GM21515 (cell line): ENCODE measurements at regions not wholly inside any gene's neighbourhood (a gene's known extent, or its start where the extent isn't known, plus 50 kb on each side); places are given as distances from the start of the nearest gene placed in this dataset.
"Not testable (repeated sequence)": the region's sequence is repeated elsewhere in the genome, so short reads cannot be mapped to it uniquely, and the experiment has no call there.

ENCODE experiments used
- ATAC-seq: cut with Tn5 transposase; IDR thresholded peaks from one replicate; pipeline ENCODE4 v1.9.1; 2021; ENCODE audit not compliant: unreplicated experiment

DNA sequence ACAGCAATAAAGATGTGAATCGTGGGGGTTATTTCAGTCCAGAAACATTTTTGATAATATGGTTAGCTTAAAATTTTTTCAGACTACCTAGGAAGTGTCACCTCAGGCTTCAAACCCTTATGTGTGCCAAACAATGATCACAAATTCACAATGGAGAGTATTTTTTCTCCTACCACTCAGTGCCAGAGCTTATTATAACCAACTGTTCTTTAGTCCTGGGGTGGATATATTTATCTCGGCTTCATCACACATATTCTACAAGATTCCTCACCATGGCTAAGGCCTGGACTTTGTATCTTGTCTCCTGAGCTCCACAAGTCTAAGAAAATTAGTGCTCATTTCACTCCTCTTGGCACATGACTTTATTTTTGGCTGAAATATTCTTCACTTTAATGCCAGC is 629.1 kb downstream of the RWDD3 start:
- no peak for ATAC-seq

GRCh38 chr1:95865769-95866168 is 631.8 kb downstream of the RWDD3 start:
- ATAC-seq, result no peak

DNA sequence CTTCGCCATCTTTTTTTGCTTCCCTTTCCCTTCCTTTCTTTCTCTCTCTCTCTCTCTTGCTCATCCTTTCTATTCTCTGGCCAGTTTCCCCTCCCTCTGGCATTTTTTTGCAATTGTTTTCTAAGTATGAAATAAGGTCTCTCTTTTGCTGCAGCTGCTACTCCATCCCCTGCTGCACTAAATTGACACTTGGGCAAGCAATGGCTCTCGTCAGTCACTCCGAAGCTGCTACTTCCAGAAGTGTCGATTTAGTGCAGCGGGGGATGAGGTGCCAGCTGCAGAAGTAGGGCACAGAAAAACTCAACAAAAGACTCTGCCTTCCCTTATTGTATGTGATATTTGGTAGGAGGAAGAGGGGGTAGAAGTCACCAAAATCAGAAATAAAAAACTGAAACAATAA is 642.3 kb downstream of the RWDD3 start:
- ATAC-seq, result no peak

GRCh38 chr1:95879498-95880050 is 645.6 kb downstream of the RWDD3 start:
- no peak for ATAC-seq

DNA sequence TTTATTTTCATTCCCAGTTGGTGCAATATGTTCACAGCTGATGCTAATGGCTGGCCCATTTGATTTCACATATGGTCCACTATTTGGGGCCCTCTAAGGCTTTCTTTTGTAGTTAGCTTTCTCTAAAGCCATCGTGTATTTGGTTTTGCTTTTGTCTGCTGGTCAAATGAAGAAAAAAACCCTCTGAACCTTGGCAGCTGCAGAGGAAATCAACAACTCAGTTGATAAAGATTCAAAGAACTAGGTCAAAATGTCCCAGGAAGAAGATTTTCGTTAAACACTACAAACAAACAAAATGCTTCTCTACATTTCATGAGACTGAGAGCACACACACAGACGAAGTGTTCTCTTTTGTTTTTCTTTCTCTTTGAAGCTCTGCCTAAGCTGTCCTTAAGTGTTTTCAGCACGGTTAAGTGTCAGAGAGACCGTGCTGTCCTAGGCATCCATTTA is 655.0 kb downstream of the RWDD3 start:
- no peak for ATAC-seq

- no peak for ATAC-seq
These were observed 655.4 kb downstream of the RWDD3 start for GRCh38 chr1:95889400-95889799.

- ATAC-seq, result no peak
These were observed 659.9 kb downstream of the RWDD3 start for GRCh38 chr1:95893921-95894320.

DNA sequence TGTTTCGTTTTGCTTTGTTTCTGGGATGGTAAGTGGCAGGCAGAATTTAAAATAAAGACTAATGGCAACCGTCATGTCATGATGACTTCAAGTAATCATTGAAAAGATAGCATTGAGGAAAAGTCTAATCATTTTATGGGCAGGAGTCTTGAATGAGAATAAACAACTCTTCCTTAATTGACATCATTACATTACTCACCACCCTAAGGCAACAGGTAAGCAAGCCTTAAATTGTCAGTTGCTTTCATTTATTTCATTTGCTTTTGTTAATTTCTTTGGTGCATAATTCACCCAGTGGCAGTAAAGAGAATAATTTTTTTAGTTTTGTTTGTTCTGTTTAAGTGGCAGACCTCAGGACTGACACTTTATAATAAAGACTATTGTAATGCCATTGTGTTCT is 669.0 kb downstream of the RWDD3 start:
- no peak for ATAC-seq

DNA sequence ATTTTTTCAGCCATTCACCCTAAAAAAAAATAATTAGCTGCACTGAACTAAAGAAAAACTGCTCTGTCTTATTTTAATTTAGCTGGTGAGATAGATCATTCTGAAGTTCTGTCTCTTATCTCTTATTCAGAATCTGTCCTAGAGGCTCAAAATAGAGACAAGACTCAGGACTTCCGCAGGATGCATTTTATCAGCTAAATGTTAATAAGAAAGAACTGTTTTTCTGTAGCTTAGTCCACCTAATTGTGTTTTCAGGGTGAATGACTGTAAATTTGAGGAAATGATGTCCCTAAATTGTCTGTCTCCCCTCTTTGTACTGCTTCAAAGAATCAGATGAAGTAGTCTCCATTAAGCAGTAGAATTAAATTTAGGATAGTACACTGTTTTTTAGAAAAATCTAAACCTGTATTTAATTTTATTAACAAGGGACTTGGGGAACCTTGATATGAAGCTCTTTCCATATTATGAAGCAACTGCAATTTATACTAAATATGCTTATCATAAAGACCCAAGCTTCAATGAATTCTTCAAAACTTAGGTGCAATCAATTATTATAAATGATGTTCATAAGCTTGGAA is 671.9 kb downstream of the RWDD3 start:
- ATAC-seq, result no peak

DNA sequence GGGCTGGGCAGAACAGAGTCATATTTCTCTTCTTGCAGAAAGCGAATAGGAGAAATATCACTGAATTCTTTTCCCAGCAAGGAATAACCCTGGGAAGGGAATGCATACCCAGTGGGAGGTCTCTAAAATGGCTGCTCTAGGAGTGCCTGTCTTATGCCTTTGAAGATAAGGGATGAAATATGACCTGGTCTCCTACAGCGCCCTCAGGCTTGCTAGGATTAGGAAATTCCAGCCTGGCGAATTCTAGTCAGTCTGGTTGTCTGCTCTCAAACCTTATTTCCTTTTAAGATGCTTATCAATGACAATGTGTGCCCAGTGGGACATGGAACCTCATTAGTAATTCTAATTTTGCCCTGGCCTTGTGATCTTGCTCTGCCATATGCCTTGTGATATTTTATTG is 677.7 kb downstream of the RWDD3 start:
- not testable (repeated sequence) for ATAC-seq

DNA sequence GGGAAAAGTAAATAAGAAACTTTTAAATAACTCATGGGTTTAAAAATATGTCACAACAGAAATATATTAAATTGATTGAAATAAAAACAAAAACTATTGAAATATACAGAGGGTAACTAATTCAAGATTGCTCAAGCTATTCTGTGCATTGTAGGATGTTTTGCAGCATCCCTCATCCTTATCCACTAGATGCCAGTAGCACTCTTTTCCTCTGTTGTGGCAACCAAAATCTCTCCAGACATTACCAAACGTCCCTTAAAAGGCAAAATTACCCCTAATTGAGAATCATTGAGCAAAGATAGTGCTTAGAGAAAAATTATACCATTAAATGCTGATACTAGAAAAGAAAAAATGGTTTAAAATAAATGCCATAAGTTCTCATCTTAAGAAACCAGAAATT is 682.6 kb downstream of the RWDD3 start:
- ATAC-seq, result no peak

DNA sequence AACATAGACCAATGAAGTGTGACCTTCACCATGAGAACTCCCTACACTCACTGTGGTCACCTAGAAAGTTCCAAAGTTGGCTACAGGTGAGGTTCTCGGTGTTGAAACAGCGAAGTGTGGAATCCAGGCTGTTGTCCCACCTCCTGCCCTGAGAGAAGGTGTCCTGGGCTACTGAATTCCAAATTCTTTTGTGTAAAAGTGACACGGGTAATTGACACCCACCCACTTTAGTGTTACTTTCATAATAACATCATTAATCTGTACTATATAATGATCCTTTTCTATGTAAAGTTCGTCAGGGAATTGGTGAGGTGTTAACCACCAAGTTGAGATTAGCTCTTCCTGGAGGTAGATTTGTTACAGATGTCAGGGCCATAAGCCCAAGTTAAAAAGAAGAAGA is 690.7 kb downstream of the RWDD3 start:
- ATAC-seq, result no peak

- ATAC-seq, result no peak
These were observed 692.3 kb downstream of the RWDD3 start for GRCh38 chr1:95926331-95926730.

DNA sequence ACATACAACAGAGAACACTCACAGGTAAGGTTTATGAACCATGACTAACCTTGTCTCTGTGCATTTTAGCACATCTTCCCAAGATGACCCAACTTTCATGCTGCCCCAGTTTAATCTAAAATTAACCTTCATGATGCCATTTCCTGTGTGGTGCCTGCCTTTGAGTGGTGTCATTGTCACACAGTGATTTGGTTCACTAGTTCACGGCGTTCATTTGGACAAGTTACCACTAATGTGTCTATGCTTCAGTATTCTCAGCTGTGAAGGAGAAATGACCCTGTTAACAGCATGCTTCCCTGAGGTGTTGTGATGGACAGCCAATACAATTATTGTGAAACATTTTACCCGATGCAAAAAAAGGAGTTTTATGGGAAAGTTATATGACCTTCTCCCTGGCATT is 693.1 kb downstream of the RWDD3 start:
- no peak for ATAC-seq

DNA sequence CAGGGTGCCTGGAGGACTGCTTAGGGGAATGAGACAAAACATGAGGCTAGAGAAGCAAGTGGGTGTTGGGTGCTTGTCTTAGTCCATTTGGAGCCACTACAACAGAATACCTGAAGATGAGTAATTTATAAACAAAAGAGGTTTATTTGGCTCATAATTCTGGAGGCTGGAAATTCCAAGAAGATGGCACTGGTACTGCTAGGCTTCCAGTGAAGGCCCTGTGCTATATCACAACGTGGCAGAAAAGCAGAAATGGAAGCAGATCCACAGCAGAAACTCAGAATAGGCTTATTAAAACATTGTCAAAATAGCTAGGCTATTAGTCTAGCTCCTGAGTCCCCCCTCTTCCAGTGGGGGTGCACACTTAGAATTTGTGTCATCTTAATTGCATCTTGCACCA is 701.7 kb downstream of the RWDD3 start:
- no peak for ATAC-seq

DNA sequence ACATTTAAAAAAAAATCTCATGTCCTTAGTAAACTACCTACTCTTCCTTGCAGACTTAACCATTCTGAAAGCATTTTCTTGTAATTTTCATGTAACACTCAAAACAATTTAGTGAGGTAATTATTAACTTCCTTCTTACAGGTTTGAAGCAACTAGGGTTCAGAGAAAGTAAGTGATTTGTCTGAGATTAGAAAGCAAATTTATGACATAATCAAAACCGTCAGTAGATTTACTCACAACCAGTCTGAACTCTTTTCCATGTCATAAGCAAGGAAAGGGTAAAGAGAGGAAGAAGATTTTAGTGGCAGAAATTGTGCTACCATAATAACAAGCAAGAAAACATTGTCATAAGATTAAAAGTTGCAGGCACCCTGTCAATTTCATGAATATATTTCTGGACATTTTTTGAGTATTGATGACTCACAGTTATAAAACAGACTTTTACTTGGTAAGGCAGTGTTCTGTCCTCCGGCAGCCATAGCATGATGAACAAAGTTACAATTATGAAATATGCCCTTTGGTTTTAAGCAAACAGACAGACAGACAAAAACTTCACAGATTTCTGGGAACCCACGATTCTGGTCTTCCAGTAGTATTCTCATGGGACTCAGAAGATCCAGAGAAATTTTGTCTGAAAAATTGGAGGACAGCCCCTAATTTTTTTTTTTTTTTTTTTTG is 707.2 kb downstream of the RWDD3 start:
- no peak for ATAC-seq

DNA sequence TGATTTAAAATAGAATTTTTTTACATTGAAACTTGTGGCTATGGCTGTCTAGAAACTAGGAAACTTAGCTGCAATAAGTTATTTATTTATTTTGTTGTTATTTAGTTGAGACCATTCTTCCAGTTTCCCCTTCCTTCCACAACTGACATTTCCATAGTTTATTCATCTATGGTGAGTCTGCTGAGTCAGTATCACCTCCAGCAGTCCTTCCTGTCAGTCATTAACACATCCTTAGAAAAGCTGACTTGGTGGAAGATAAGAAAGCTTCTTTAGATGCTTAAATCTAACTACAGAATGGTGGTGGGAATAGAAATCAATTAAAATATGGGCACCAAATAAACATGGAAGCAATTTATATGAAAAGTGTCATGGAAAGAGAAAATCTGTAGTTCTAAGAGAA is 714.0 kb downstream of the RWDD3 start:
- ATAC-seq, result no peak

GRCh38 chr1:95951371-95952102 is 717.5 kb downstream of the RWDD3 start:
- no peak for ATAC-seq

- ATAC-seq, result no peak
These were observed 719.0 kb downstream of the RWDD3 start for GRCh38 chr1:95953015-95953414.

DNA sequence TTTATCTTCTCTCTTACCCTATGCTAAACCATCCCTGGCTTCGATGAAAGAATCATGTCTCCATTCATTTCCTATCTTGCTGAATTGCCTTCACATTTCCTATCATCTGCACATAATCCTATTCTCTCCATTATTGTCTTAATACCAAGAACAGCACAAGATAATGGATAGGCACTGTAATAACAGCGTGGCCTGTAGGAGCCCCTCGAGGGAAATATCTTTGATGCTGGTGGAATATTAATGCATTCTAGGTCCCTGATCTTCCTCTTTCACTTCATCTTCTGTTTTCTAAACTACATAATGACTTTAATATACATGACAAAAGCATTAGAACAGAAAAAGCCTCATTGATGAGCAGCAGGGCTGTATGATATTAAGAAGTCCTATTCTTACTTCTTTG is 720.6 kb downstream of the RWDD3 start:
- ATAC-seq, result no peak

DNA sequence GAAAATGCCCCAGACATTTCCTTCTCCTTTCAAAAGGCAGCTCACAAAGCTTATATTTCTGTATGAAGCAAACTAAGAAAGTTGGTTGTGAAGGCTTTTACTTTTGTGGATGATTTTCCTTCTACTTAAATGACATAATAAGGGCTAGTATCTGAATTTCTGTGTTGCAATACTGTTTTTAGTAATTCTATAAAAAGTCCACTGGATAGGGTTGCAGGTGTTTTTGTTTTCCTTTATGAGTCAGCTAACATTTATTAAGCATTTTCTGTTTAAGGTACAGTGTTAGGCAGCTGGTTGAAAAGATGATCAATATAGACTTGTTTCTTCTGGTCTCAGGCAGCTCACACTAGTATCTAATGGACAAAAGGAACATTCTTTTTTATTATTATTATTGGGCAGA is 722.2 kb downstream of the RWDD3 start:
- no peak for ATAC-seq

- no peak for ATAC-seq
These were observed 723.7 kb downstream of the RWDD3 start for GRCh38 chr1:95957748-95958147.
